HEK293 (cell line): ENCODE measurements at regions not wholly inside any gene's neighbourhood (a gene's known extent, or its start where the extent isn't known, plus 50 kb on each side); places are given as distances from the start of the nearest gene placed in this dataset.

Experiments used
- GFI1B ChIP-seq: fragments of 450-650 bp; formaldehyde crosslinking; IDR thresholded peaks from 2 replicates; pipeline ENCODE4 v1.5.1; 2016; ENCODE audit warnings: missing biosample characterization, missing genetic modification characterization
- YY1 ChIP-seq: fragments of 450-650 bp; formaldehyde crosslinking; IDR thresholded peaks from 2 replicates; pipeline ENCODE4 v1.5.1; 2018; ENCODE audit warnings: missing biosample characterization, missing genetic modification characterization
- ZNF16 ChIP-seq: fragments of 450-650 bp; formaldehyde crosslinking; IDR thresholded peaks from 2 replicates; pipeline ENCODE4 v1.5.1; 2016; ENCODE audit warnings: low read depth, missing biosample characterization, missing genetic modification characterization
- ZNF174 ChIP-seq: fragments of 450-650 bp; formaldehyde crosslinking; IDR thresholded peaks from 2 replicates; pipeline ENCODE4 v1.5.0; 2017; ENCODE audit warnings: missing biosample characterization, mild to moderate bottlenecking, missing genetic modification characterization
- ZNF274 ChIP-seq, 2 experiments: fragments of 200-500 bp in 1 of 2; fragments of 450-650 bp in 1 of 2; sonication (Bioruptor generic) in 1 of 2; formaldehyde crosslinking in 1 of 2; IDR thresholded peaks; 2 replicates each; pipeline versions ENCODE4 v1.5.1 to v1.6.1; 2014 to 2016; ENCODE audit warnings: borderline replicate concordance in 1 of 2, inconsistent platforms in 1 of 2, low read length in 1 of 2, missing biosample characterization in 1 of 2, missing genetic modification characterization in 1 of 2
- ZNF404 ChIP-seq: fragments of 450-650 bp; formaldehyde crosslinking; IDR thresholded peaks from 2 replicates; pipeline ENCODE4 v1.5.1; 2017; ENCODE audit warnings: missing biosample characterization, missing genetic modification characterization
- ZNF837 ChIP-seq: fragments of 450-650 bp; formaldehyde crosslinking; IDR thresholded peaks from 2 replicates; pipeline ENCODE4 v1.5.1; 2016; ENCODE audit warnings: missing biosample characterization, missing genetic modification characterization
- TF ChIP-seq, protein P1 (sequence below): fragments of 450-650 bp; formaldehyde crosslinking; IDR thresholded peaks from 2 replicates; pipeline ENCODE4 v1.5.1; 2016; ENCODE audit warnings: missing biosample characterization, missing genetic modification characterization
- TF ChIP-seq, protein P2 (sequence below): fragments of 450-650 bp; formaldehyde crosslinking; IDR thresholded peaks from 2 replicates; pipeline ENCODE4 v1.5.1; 2016; ENCODE audit warnings: missing biosample characterization, missing genetic modification characterization
- TF ChIP-seq, protein P3 (sequence below): fragments of 450-650 bp; formaldehyde crosslinking; IDR thresholded peaks from 2 replicates; pipeline ENCODE4 v1.5.1; 2016; ENCODE audit warnings: missing biosample characterization, missing genetic modification characterization

DNA sequence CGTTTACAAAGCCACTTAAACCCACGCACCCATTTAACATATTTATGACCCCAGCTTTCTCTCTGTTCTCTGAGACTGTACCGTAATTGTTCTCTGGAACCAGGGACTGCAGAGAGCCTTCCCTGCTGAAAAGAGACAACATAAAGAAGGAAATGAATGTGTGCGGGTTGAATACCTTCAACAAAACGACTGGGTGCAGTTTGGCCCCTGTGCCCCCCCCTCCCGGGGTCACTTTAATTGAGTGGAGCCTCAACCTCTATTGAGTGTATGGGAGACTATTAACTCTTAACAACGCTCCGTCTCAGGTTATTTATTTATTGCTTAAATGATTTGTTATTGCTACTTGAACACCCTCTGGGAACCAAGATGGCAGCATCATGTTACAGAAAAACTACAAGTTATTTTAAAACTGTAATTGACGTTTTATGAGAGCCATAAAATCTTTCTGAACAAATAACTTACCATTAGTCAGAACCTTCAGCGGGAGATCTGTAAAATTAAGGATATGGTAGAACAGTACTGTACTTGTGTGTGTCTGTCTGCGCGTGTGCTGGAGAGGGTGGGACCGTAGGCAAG lies 70.6 kb downstream of the GAS1 start:
- TF ChIP-seq ZNF16 (tag by site-specific recombination) (no peak), ZNF174 (tag by site-specific recombination) (no peak; the same call in 1 of the 2 replicates), ZNF404 (tag by site-specific recombination) (no peak), ZNF274 (IDR thresholded peaks at IDR 0.05; ENCODE audit: low read length) (no peak), ZNF274 (tag by site-specific recombination; IDR thresholded peaks at IDR 0.05; ENCODE audit: borderline replicate concordance) (no peak), ZNF837 (tag by site-specific recombination) (no peak), YY1 (tag by site-specific recombination) (0 out of 2 replicates have a peak, but pooled peaks have one; percentile 34), GFI1B (tag by site-specific recombination) (no peak)
- TF ChIP-seq, protein P1, sequence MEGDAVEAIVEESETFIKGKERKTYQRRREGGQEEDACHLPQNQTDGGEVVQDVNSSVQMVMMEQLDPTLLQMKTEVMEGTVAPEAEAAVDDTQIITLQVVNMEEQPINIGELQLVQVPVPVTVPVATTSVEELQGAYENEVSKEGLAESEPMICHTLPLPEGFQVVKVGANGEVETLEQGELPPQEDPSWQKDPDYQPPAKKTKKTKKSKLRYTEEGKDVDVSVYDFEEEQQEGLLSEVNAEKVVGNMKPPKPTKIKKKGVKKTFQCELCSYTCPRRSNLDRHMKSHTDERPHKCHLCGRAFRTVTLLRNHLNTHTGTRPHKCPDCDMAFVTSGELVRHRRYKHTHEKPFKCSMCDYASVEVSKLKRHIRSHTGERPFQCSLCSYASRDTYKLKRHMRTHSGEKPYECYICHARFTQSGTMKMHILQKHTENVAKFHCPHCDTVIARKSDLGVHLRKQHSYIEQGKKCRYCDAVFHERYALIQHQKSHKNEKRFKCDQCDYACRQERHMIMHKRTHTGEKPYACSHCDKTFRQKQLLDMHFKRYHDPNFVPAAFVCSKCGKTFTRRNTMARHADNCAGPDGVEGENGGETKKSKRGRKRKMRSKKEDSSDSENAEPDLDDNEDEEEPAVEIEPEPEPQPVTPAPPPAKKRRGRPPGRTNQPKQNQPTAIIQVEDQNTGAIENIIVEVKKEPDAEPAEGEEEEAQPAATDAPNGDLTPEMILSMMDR (tag by site-specific recombination): no peak
- TF ChIP-seq, protein P2, sequence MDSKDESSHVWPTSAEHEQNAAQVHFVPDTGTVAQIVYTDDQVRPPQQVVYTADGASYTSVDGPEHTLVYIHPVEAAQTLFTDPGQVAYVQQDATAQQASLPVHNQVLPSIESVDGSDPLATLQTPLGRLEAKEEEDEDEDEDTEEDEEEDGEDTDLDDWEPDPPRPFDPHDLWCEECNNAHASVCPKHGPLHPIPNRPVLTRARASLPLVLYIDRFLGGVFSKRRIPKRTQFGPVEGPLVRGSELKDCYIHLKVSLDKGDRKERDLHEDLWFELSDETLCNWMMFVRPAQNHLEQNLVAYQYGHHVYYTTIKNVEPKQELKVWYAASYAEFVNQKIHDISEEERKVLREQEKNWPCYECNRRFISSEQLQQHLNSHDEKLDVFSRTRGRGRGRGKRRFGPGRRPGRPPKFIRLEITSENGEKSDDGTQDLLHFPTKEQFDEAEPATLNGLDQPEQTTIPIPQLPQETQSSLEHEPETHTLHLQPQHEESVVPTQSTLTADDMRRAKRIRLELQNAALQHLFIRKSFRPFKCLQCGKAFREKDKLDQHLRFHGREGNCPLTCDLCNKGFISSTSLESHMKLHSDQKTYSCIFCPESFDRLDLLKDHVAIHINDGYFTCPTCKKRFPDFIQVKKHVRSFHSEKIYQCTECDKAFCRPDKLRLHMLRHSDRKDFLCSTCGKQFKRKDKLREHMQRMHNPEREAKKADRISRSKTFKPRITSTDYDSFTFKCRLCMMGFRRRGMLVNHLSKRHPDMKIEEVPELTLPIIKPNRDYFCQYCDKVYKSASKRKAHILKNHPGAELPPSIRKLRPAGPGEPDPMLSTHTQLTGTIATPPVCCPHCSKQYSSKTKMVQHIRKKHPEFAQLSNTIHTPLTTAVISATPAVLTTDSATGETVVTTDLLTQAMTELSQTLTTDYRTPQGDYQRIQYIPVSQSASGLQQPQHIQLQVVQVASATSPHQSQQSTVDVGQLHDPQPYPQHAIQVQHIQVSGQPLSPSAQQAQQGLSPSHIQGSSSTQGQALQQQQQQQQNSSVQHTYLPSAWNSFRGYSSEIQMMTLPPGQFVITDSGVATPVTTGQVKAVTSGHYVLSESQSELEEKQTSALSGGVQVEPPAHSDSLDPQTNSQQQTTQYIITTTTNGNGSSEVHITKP (tag by site-specific recombination): no peak
- TF ChIP-seq, protein P3, sequence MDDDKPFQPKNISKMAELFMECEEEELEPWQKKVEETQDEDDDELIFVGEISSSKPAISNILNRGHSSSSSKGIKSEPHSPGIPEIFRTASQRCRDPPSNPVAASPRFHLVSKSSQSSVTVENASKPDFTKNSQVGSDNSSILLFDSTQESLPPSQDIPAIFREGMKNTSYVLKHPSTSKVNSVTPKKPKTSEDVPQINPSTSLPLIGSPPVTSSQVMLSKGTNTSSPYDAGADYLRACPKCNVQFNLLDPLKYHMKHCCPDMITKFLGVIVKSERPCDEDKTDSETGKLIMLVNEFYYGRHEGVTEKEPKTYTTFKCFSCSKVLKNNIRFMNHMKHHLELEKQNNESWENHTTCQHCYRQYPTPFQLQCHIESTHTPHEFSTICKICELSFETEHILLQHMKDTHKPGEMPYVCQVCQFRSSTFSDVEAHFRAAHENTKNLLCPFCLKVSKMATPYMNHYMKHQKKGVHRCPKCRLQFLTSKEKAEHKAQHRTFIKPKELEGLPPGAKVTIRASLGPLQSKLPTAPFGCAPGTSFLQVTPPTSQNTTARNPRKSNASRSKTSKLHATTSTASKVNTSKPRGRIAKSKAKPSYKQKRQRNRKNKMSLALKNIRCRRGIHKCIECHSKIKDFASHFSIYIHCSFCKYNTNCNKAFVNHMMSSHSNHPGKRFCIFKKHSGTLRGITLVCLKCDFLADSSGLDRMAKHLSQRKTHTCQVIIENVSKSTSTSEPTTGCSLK (tag by site-specific recombination): no peak
